Stimulated activated CD4-positive, alpha-beta T cell treated with anti-CD3 and anti-CD28 coated beads, TNF-alpha, amount 100 ng/mL, for 48 hours (primary cell): ENCODE measurements at regions not wholly inside any gene's neighbourhood (a gene's known extent, or its start where the extent isn't known, plus 50 kb on each side); places are given as distances from the start of the nearest gene placed in this dataset.
"Not testable (repeated sequence)": the region's sequence is repeated elsewhere in the genome, so short reads cannot be mapped to it uniquely, and the experiment has no call there.

Source experiments
- DNase-seq, 3 donors: peaks; one replicate each; pipeline ENCODE4 v3.0.0-alpha.2; 2020; ENCODE audit warnings: low read depth in 3 of 3

DNA sequence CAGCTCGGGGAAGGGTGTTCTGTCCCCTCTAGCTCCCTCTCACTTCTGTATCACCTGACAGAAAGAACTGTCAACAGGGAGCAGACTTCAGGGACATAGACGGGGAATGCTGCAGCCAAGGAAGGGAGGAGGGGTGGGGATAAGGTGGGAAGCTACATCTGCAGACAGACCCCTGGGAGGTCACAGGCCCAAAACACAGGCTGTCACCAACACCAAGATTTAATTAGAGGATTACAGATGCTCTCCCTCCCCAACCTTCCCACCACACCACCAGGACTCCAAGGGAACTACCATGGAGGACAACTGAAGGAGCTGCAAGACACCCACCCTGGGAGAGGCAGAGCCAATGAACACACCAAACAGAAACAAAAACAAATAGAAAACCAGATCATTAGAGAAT is 425.2 kb upstream of the VSTM2A start:
- no peak for DNase-seq

DNA sequence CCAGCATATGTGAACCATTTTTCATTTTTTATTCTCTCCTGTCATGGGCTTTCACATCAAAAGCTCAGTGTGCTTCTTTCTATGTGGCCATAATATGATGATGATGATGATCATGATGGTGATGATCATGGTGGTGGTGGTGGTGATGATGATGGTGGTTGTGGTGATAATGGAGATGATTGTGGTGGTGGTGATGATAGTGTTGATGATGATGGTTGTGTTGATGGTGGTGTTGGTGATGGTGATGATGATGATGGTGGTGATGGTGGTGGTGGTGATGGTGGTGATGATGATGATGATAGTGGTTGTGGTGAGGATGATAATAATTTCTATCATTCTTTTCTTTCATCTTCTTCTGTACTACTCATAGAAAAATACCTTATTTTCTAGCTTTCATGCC is 413.1 kb upstream of the VSTM2A start:
- no peak for DNase-seq

DNA sequence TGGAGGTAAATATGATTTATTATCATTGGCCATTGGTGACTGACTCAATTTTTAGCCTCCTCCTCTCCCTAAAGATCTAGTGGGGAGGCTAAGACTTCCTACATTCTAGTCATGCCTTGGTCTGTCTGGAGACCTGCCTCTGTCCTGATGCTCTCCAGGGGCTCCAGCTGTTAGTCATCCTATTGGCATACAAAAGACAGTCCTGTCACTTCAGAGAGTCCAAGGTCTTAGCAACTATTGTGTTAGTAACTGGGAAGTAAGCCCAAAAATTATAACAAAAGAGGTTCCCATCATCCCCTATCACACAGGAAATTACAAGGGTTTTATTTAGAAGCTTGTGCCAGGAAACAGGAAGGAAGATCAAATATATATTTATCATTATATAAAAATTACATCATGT is 400.6 kb upstream of the VSTM2A start:
- DNase-seq: no peak

DNA sequence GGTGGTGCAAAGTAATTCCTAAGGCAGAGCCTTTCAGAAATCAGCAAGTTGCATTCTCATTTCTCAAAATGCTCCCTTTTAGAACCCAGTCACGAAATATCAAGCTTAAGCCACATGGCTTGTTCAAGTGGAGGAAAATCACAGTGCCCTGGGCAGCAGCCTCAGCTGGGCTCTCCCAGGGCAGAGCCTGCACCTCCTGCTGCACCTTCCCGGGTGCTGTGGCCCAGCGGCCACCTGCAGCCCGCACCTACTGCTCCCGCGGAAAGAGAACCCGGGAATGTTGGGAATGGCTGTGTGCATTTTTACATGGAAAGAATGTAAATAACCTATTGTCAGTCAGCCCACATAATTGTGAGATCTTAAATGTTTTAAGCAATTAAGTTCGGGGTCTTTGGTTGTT is 396.5 kb upstream of the VSTM2A start:
- DNase-seq: no peak

DNA sequence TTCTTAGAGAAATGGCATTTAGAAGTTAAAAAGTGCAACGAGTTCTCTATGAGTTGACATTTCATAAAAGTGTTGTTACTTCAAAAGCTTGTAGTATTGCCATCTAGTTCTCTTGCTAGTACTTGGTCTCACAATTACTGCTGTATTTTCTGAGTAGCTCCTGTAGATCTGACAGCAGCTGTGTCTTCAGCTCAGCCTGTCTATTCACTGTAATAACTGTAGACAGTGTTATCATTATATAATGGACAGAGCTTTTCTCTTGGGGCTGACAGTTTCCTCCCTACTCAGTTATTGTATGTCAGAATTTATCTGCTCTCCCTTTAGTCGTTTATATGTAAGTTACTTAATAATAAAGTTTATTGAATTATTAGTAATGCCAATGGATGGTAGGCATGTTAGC is 388.7 kb upstream of the VSTM2A start:
- no peak for DNase-seq

DNA sequence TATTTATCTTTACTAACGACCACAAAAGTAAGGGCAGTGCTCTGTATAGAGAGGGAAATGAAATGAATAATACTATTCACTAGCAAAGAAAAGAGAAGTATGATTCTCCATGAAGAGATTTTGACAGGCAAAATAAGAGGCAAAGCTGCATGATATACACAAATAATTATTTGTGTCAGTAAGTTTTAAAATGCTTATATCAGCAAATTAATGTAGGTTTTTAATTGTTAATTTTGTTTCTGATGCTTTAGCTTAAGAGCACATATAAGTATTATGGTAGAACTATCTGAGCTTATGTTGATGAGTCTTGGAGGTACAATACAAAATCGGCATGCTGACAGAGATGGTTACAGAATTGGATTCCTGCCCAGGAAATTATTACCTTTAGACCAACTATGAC is 383.1 kb upstream of the VSTM2A start:
- no peak for DNase-seq

DNA sequence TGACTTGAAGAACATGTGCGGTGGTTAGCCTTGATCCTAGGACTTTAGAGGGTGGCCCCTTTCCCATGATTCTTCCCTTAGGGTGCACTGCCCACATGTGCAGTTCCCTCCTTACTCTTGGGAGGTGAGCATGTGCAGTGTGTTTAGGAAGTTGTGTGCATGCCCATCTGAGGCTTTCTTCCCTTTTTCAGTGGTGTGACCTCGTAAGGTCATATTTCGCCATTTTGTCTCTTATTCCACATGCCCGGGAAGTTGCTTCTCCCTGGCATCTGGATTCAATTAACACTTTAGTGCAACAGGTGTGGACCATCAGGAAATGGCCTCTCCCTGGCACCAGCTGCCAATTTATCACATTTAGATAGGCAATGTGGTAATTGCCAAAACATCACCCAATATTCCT is 380.6 kb upstream of the VSTM2A start:
- DNase-seq: no peak

DNA sequence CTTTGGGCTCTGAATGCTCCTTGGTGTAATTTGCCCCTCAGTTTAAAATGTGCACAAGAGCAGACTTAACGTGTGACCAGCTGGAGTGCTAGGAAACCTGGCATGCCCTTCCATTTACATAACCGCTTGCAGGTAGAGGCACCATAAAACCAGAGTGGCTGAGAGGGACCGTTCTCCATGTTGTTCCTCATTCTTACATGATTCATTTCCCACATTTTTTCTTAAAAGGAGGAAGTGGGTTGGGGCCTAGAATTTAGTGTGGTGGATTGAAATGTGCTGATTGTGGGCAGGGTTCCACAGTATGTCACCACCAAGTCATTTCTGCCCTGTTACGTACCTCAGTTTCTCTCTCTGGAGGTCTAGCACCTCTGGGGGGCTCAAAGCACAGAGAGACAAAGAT is 375.8 kb upstream of the VSTM2A start:
- DNase-seq: no peak

DNA sequence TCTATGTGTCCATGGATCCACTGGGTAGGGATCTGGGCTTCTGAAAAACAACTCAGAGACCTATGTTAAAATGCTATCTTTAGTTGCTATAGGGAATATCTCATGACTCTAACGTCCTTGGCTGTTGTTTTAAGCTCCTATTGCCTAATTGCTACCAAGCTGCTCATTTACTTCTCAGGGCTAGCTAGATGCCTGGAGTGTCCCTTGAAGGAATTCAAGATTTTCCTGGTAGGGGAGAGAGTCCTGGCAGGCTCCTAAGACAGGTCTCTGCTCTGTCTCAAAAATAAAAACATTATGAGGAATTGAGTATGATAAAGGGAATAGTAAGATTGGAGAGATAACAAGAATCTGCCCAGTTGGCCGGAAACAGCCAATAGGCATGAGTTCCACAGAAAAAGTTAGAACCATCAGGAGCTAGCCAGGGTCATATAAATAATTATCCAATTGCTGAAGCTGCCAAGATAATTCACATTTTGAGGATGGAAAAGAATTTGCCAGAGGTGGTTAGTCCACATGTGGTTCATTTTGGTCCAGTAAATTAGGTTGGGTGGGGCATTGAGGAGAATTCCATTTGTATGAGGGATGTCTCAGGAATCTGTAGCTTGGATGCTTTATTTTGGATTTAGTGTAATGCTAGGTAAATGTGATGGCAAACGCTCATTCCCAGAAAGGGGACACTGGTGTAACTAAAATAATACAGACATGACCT is 362.7 kb upstream of the VSTM2A start:
- no peak for DNase-seq

DNA sequence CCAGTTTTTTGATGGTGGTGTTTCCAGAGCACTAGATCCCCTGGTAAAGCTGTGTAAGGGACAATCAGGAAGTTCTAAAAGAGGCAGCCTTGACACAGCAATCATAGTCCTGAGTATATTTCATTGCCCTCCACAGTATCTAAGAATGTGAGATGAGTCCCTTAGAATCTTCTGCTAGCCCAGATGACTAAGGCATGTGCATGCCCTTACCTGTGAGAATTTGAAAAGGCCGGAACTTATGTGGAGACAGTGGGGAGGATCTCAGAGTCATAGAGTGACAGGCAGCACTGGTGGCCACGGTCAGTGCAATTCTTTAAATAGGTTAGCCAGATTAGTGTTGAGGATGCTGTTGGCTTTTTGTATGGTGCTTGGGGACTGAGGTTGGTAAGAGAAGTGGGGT is 361.4 kb upstream of the VSTM2A start:
- DNase-seq: no peak

DNA sequence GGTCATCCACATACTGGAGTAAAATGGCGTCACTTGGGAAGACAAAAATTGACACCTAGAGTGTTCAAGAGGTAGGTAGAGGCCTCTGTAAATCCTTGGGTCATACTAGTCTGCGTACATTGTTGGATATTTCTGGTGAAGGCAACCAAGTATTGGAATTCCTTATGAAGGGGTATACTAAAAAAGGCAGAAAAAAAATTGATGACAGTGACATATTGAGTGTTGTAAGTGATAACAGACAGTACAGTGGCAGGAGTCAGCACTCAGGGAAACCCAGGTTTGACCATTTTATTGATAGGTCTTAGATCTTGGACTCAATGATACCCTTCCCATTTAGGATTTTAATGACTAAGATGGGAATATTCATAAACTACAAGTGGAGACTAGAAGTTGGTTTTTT is 359.1 kb upstream of the VSTM2A start:
- DNase-seq: no peak

DNA sequence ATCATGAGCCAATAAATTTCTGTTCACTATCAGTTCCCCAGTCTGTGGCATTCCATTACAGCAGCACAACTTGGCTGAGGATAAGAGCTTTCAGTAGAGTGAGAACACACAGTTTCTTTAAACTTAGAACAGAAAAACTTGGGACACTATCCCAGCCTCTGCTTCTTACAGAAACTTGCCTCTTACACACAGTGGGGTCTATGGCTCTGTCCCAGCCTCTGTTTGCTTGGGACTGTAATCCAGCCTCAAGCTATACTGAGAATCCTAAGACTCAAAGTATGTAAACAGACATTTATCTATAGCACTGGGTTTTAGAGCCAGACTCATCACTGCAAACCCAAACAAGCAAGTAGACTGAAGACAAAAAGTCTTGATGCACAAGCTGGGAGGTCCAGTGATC is 355.8 kb upstream of the VSTM2A start:
- DNase-seq: no peak

DNA sequence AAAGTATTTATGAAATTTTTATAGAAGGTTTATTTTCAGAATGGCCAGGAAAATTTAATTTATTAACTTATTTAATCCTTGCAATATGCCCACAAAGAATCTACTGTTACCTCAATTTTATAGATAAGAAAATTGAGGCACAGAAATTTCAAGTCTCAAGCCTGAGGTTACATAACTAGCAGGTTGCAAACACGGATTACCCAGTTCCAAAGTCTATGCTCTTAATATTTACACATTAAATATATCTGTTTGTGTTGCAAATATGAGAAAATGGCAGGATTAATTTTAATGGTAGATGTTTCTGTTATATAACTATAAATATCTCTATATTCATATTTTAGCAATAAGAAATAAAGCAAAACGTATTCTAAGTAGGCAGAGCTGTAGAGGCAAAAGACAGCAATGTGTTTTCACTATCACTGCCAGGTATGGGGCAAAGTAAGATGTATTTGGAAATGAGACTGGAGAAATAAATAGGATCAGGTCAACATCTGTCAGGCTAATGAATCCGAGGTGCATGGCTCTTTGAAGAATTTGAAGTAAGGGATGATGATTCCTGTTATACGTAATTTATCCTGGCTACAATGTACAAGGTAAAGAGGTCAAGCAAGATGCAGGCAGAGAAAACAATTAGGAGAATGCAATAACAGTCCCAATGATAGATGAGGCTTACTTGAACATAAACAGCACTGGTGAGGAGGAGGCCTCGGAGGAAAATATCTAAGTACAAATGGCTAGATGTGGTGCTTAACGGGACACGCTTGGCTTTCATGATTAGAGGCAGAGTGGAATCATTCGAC is 354.1 kb upstream of the VSTM2A start:
- no peak for DNase-seq

DNA sequence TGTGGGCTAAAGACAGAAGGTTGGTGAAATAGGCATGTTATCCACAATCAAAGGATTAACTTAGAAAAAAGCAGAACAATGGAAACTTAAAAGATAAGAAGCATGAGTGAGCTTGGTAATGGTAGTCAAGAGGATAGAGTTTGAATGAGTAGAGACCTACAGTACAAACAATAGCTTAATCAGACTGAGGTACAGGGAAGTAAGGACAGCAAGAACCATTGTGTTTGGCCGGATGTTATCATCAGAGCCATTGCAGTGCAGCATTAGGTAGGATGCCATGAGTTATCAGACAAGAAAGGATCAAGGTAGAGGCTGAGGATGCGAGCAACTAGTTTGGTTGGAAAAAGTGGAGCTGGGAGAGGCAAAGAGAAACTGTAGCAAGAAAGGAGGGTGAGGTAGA is 353.3 kb upstream of the VSTM2A start:
- DNase-seq: no peak

DNA sequence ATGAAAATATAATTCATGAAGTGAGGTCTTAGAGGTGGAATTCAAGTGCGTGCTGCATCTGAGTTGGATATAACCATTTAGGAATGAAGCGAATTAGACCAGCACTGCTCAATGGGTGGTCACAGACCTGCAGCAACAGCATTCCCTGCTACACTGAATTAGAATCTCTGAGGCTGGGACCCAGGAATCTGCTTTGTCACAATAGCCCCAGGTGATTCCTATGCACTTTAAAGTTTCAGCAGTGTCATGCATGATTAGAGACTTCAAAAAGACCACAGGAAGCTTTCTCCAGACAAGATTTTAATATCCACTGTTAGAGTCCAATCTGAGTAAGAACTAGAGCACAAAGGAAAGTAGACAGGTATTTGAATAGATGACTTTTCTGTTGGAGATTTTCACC is 352.8 kb upstream of the VSTM2A start:
- DNase-seq: no peak

DNA sequence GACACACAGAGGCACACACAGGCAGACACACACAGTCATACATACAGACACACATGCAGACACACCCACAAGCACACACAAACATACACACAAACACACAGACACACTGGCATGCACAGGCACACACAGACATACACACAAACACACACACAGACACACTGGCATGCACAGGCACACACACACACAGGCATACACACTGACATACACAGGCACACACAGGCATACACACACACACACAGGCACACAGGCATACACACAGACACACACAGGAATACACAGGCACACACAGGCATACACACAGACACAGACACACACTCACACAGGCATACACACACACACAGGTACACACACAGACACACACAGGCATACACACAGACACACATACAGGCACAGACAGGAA is 340.7 kb upstream of the VSTM2A start:
- no peak for DNase-seq

DNA sequence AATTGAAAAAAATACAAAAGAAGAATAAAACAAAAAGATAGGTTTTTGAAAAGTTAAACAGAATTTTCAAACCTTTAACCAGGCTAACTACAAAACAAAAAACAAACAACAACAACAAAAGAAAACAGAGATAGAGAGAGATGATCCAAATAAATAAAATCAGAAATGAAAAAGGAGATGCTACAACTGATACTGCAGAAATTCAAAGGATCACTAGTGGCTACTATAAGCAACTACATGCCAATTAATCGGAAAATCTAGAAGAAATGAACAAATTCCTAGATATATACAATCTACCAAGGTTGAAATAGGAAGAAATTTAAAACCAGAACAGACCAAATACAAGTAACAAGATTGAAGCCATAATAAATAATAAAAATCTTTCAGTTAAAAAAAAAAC is 326.8 kb upstream of the VSTM2A start:
- no peak for DNase-seq

DNA sequence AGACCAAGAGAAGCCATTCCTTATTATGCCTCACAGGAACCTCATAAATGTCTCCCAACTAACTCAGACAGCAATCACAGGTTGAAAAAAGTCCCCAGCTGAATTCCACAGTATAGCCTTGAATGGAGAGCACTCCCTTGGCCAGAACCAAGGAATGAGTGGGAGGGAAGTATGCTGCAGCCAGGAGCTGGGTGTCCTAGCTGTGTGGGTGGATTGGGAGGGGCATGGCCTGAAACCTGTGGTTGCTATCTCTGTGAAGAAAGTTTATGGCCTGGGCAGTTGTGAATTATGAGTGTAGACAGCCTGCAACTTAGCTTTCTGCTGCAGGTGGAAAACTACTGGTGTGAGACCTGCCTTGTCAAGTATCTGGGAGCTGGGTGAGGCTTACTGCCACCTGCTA is 316.1 kb upstream of the VSTM2A start:
- not testable (repeated sequence) for DNase-seq

DNA sequence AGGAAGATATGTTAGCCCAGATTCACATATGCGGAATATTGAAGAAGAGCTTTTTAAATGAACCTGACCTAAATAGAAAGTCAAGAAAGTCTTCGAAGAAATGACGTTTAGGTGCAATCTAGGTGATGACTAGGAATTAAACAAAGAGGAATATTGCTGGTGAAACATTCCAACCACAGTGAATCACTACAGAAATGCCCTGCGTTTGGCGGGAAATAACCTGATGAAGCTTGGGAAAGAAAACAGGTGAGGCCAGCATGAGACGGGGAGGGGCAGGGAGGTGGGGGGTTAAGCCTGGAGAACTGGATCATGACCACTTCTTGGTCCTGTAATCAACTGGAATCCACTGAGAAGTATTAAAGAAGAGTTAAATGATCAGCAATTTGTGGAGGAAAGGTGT is 299.4 kb upstream of the VSTM2A start:
- no peak for DNase-seq

DNA sequence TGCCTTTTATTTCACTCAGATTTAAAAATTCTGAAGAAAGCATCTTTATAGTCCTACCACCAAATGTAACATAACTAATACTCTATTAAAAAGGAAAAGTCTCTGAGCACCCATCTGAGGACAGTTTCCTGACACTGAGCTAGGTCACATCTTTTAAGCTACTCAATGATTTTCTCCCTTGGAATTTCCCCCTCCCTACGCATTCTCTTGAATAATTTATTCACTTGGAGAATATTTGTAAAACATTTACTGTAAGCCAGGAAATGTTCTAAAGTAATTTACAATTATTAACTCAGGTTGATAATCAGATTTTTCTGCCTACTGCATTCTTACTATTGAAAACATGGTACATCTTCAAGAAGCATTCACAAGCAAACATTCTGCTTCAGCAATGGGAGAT is 297.2 kb upstream of the VSTM2A start:
- no peak for DNase-seq

DNA sequence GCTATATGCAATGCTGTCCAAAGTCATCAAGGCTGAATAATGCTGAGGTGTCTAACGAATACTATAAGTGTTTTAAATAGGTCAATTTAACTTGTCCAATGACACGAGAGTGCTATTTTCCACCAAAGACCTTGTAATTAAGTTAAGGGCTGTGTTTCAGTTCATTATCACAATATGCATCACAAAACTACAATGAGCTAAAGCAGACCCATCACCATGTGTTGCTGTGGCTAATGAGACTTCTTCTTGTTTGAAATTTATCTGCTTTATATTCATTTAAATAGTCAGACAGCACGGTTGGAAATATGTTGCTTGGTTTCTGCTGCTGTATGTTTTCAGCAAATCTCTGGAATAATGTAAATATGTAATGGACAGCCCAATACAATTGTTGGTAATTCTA is 292.5 kb upstream of the VSTM2A start:
- DNase-seq: no peak

DNA sequence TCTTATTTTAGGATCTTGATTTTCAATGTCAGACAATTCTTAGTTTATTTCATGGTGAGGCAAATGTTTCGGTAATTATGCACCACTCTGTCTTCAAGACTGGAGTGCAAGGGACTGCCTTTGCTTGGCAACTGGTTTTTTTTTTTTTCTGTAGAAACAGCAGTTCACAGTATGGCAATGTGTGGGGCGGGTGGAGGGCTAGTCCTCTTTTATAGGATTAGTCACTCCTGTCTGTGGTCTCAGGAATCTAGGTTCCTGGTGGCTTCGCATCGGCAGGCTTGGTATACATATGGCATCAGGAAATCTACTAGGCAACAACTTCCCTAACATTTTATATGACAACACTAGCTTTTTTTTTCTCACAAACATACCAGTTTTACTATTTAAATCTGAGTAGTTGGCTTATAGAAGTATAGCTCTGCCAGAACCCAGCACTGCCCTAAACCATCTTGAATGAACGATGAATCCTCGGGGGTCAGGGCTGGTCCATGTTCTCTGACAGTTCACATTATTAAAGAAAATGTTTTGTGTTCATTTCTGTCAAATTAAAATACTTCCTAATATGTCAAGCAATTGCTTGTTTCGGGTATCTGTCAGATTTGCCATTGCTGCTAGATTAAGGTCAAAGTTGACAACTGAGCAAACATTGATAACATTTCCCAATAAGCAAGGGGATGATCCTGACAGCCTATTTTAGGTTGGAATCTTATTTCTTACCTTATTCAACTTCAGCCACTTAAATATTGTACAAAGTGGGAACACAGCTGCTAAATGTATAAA is 289.7 kb upstream of the VSTM2A start:
- no peak for DNase-seq

DNA sequence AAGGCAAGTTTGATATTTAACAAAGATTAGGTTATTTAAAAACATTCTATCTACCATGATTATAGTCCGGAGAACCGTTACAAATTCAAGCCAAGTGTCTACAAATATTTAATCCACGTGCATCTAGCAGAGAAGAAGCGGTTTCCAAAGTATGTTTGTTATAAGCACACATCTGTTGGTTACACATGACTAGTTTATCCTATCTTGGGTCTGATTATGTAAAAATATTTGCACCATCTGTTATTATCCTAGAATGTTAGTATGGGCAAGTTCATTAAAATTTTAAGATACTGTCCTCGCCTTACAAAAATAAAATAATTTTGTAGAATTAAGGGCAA is 289.2 kb upstream of the VSTM2A start:
- DNase-seq: no peak
